HL-60 (cell line): ENCODE measurements at regions not wholly inside any gene's neighbourhood (a gene's known extent, or its start where the extent isn't known, plus 50 kb on each side); places are given as distances from the start of the nearest gene placed in this dataset.

ENCODE experiments used
- CTCF ChIP-seq: IDR thresholded peaks from one replicate; pipeline ENCODE4 v1.5.1; 2011; ENCODE audit warnings: low read length, control low read depth, inconsistent platforms; ENCODE audit not compliant: insufficient read depth
- GABPA ChIP-seq: IDR thresholded peaks from 2 replicates; pipeline ENCODE4 v1.6.1; 2012; ENCODE audit warnings: low read depth
- POLR2AphosphoS5 ChIP-seq: IDR thresholded peaks from 2 replicates; pipeline ENCODE4 v1.6.1; 2012; ENCODE audit warnings: low read depth
- REST ChIP-seq: IDR thresholded peaks from 2 replicates; pipeline ENCODE4 v1.6.1; 2012; ENCODE audit warnings: low read depth; ENCODE audit not compliant: insufficient replicate concordance
- SPI1 ChIP-seq: IDR thresholded peaks from 2 replicates; pipeline ENCODE4 v1.6.1; 2012; ENCODE audit warnings: low read depth, mild to moderate bottlenecking, borderline replicate concordance

- TF ChIP-seq CTCF (no peak), REST (no peak), SPI1 (no peak), POLR2AphosphoS5 (no peak), GABPA (no peak)
Observed at GRCh38 chr12:27875677-27876076, 95.6 kb upstream of the MANSC4 start.
